ENCODE measurements at regions not wholly inside any gene's neighbourhood (a gene's known extent, or its start where the extent isn't known, plus 50 kb on each side); places are given as distances from the start of the nearest gene placed in this dataset.

DNA sequence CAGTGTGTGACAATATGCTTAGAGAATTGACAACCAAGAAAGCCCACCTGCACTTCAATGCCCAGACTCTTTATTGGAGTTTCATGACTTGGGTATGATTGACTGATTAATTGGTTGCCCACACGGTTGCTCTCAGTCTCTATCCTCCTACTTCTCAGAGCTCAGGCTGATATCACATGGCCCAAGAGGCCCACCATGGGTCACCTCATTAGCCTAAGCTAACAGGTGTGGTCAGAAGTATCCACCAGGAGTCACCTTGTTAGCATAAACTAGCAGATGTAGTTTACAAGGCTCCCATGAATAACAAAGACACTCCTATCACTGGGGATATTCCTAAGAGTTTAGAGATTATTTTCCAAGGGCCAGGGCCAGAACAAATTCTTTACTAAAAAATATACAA is 120.2 kb upstream of the MBNL1 start (continued):
- TF ChIP-seq, protein P1, sequence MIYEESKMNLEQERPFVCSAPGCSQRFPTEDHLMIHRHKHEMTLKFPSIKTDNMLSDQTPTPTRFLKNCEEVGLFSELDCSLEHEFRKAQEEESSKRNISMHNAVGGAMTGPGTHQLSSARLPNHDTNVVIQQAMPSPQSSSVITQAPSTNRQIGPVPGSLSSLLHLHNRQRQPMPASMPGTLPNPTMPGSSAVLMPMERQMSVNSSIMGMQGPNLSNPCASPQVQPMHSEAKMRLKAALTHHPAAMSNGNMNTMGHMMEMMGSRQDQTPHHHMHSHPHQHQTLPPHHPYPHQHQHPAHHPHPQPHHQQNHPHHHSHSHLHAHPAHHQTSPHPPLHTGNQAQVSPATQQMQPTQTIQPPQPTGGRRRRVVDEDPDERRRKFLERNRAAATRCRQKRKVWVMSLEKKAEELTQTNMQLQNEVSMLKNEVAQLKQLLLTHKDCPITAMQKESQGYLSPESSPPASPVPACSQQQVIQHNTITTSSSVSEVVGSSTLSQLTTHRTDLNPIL (CRISPR knock-in tag; IDR thresholded peaks at IDR 0.05; ENCODE audit: low read depth): no peak
- no peak for TF ChIP-seq ZNF565 (CRISPR knock-in tag; conservative IDR thresholded peaks at IDR 0.05; ENCODE audit: low read depth)
- TF ChIP-seq CSDC2 (CRISPR knock-in tag; IDR thresholded peaks at IDR 0.05): no peak

GRCh38 chr3:152149832-152150231 is 118.9 kb upstream of the MBNL1 start:
- peak; percentile 8; the same call in 1 of the 3 replicates for ATAC-seq

DNA sequence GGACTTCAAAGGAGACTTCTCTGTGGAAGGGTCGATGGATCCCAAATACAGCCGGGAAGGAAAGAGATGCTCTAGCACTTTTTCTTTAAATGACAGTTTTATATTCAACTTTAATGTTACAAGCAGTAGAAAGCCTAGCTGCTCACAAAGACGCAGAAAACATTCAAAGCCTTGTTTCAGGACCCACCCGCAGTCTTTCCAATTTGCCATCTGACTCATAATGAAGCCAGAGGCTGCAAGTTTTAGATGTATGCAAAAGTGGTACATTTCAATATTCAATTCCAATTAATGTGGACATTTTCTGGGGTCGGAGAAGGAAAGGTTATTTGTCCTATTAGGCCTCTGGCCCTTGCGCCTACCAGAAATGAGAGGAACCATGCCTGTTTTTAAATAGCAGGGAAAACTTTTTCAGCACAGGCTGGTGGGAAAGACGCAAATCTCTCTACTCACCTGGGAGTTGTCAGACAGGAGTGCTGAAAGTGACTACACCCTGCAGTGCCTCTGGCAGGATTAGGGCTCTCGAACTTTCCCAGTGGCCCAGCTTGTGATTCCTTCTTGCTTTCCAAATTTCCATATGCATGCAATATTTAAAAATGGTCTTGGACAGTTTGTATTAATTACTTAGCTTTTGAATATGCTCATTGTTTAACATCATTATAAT is 117.4 kb upstream of the MBNL1 start:
- ATAC-seq: peak; percentile 56
- TF ChIP-seq ZFP30 (CRISPR knock-in tag; IDR thresholded peaks at IDR 0.05): no peak
- TF ChIP-seq ZNF8 (CRISPR knock-in tag; IDR thresholded peaks at IDR 0.05): no peak
- TF ChIP-seq ESRRG (CRISPR knock-in tag; IDR thresholded peaks at IDR 0.05): no peak
- TF ChIP-seq BACH2 (CRISPR knock-in tag; IDR thresholded peaks at IDR 0.05; ENCODE audit: borderline replicate concordance): no peak
- TF ChIP-seq SNAI2 (CRISPR knock-in tag; IDR thresholded peaks at IDR 0.05): no peak
- TF ChIP-seq PATZ1 (CRISPR knock-in tag; IDR thresholded peaks at IDR 0.05; ENCODE audit: borderline replicate concordance): no peak
- TF ChIP-seq TSHZ2 (CRISPR knock-in tag; IDR thresholded peaks at IDR 0.05): no peak
- TF ChIP-seq, protein P1 (CRISPR knock-in tag; IDR thresholded peaks at IDR 0.05; ENCODE audit: low read depth): no peak
- no peak for TF ChIP-seq ZC3H10 (CRISPR knock-in tag; IDR thresholded peaks at IDR 0.05)
- no peak for TF ChIP-seq ZNF70 (CRISPR knock-in tag; IDR thresholded peaks at IDR 0.05)
- no peak for TF ChIP-seq POU6F1 (CRISPR knock-in tag; IDR thresholded peaks at IDR 0.05; ENCODE audit: borderline replicate concordance, low read depth)
- no peak for TF ChIP-seq RARB (CRISPR knock-in tag; IDR thresholded peaks at IDR 0.05)

More at GRCh38 chr3:152149832-152150231, 118.9 kb upstream of the MBNL1 start:
- no peak for TF ChIP-seq TSHZ2 (CRISPR knock-in tag; IDR thresholded peaks at IDR 0.05)
- TF ChIP-seq ZNF70 (CRISPR knock-in tag; IDR thresholded peaks at IDR 0.05): no peak
- no peak for TF ChIP-seq ZFP30 (CRISPR knock-in tag; IDR thresholded peaks at IDR 0.05)
- no peak for TF ChIP-seq PPARA (CRISPR knock-in tag; IDR thresholded peaks at IDR 0.05; ENCODE audit: borderline replicate concordance)
- no peak for TF ChIP-seq CSDC2 (CRISPR knock-in tag; IDR thresholded peaks at IDR 0.05)
- no peak for TF ChIP-seq ZNF565 (CRISPR knock-in tag; conservative IDR thresholded peaks at IDR 0.05; ENCODE audit: low read depth)
- TF ChIP-seq PATZ1 (CRISPR knock-in tag; IDR thresholded peaks at IDR 0.05; ENCODE audit: borderline replicate concordance): no peak
- no peak for TF ChIP-seq GLIS3 (CRISPR knock-in tag; IDR thresholded peaks at IDR 0.05)
- no peak for TF ChIP-seq RARB (CRISPR knock-in tag; IDR thresholded peaks at IDR 0.05)
- no peak for TF ChIP-seq BACH2 (CRISPR knock-in tag; IDR thresholded peaks at IDR 0.05; ENCODE audit: borderline replicate concordance)
